Esophagus squamous epithelium (tissue), 4 donors: ENCODE measurements at regions not wholly inside any gene's neighbourhood (a gene's known extent, or its start where the extent isn't known, plus 50 kb on each side); places are given as distances from the start of the nearest gene placed in this dataset.

Experiments used
- CTCF ChIP-seq, 6 experiments: fragments of 450-650 bp in 4 of 6; fragments of 200-600 bp in 2 of 6; sonication (generic) in 2 of 6; IDR thresholded peaks; one replicate each; pipeline ENCODE4 v1.5.1; 2016 to 2019; ENCODE audit warnings: antibody characterized with exemption in 6 of 6, mild to moderate bottlenecking in 4 of 6, moderate library complexity in 4 of 6
- POLR2A ChIP-seq, 4 donors: fragments of 450-650 bp; IDR thresholded peaks; one replicate each; pipeline ENCODE4 v1.6.1; 2017; ENCODE audit warnings: antibody characterized with exemption in 4 of 4, mild to moderate bottlenecking in 4 of 4, moderate library complexity in 3 of 4

DNA sequence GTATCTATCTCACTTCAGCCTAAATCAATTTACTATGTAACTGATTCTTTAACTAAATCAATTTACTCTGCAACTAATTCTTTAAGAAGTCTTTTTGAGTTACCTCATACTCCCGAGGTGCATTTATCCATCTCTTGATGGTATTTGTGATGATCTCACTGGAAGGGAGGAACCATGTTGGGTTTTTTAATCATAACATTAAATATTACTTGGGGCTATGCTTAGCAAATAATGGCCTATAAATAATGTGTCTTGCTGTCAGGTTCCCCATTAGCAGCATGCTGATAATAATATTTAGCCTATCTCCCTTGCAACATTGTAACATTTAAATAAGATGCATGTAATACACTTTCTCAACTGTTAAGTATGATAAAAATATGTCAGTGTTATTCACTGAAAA lies 411.3 kb downstream of the SLITRK1 start:
- TF ChIP-seq CTCF (IDR thresholded peaks at IDR 0.05) (no peak), POLR2A (IDR thresholded peaks at IDR 0.05) (no peak)
